ENCODE measurements at regions not wholly inside any gene's neighbourhood (a gene's known extent, or its start where the extent isn't known, plus 50 kb on each side); places are given as distances from the start of the nearest gene placed in this dataset.
"Not testable (repeated sequence)": the region's sequence is repeated elsewhere in the genome, so short reads cannot be mapped to it uniquely, and the experiment has no call there.

DNA sequence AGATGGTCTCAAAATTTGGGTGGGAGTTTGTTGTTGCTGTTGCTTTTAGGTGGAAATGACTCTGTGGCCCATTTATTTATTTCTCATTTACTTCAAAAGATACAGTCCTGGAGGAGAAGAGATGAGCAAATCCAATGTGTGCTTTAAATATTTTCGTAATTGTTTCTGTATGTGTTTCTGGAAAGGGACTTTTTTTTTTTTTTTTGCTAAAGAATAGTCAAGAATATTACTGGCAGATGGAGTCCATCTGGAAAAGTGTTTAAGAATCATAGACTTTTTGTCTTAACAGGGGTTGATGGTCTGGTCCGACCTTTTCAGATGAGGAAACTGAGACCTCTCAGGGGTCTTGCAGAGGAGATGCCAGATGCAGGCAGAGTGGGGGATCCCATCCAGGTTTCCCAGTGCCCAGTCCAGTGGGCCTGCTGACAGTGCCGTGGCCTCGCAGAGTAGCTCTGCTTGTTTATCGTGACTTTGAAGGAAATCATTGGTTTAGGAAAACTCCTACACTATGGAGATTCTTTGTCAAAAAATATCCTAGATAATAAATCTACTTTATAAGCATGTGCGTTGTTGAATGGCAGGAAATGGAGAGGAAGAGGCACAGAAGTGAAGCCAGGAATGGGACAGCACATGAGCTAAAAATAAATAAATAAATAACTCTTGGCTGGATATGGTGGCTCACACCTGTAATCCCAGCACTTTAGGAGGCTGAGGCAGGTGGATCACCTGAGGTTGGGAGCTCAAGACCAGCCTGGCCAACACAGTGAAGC is 164.3 kb upstream of the SVIL start:
- in situ Hi-C loops (cut with MboI; ENCODE audit: low sequenced_read_pairs), result no loop called here

DNA sequence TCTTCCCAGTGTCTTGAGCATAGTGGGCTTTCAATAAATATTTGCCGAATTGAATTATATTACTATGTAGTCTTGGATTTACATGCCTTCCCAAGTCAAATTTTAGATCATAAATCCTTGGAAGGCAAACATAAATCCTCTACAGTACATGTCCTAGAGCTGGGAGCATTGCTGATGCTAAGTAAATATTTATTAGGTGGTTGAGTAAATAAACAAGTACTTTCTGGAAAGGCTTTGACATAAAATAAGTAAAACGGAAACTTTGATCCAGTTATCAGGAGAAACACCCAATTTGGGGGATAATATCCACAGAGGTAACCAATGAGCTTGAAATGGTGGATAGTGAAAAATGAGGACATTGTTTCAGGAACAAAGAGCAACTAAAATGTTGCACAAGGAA is 162.8 kb upstream of the SVIL start:
- in situ Hi-C loops (cut with MboI; ENCODE audit: low sequenced_read_pairs), result no loop called here

DNA sequence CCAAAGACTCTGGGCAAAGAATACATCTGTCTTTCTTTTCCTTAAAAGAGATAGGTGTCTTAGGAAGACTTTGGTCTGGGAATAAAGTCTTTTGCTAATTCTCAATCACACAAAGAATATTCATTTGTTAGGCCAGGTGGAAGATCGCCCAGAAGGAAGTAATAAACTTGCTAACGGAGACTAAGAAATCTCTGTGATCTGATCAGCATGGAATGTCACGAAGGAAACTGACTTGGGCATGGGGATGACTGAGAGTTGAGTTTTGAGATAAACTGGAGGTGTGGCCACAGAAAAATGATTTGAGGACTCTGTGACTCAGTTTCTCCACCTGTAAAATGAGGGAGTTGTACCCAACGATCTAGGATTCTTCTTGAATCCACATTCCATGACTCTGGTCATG is 161.1 kb upstream of the SVIL start:
- in situ Hi-C loops (cut with MboI; ENCODE audit: low sequenced_read_pairs), result no loop called here

DNA sequence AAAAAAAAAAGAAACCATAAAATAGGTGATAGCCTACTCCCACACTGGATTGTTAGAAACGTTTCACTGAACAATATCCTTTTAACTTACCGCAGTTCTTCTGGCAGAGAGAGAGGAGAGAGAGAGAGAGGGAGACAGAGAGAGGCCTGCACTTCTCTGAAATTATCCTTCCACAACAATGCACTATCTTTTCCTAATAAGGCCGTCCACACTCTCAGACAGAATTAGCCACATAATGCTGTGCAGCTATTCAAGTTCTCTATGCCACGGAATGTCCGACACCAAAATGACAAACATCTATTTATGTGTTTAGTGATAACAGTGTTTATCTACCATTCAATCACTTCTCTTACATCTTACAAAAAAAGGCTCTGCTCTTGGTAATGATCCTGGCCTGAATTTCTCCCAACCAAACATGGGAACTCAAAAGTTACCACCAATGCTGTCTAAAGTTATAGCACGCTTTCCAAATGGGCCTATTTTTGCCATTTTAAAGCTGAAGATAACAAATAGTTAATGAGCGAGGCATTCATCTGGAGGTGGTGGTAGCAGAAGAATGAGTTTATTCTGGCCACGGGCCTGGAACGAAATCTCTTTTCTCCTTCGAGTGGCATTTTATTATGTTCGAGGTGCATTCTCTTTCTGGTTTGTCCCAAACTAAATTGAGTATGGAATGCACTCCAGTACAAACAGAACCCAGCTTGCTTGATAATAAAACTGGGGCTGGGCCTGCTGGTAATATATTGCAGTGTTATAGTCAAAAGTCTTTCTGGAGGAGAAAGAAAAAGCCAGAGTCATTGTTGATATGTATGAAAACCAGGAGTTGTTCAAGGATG is 160.2 kb upstream of the SVIL start:
- in situ Hi-C loops (cut with MboI; ENCODE audit: low sequenced_read_pairs), result no loop called here

DNA sequence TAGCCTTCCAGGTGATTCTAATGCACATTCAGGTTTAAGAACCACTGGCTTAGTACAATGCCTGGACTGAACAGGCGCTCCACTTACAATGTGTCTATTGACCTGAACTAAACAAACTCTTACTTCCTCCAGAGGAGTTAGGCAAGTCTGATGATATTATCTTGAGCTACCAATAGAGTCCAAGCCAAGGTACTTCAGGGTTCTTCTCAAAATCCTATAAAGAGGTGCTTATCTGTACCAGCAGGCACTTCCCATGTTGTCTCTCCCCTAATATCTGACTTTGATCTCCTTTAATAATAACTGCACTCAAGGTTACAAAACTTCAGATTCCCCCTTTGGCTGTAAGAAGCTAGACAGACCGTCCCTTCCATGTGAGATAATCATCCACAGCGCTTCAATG is 157.0 kb upstream of the SVIL start:
- in situ Hi-C loops (cut with MboI; ENCODE audit: low sequenced_read_pairs), result no loop called here

DNA sequence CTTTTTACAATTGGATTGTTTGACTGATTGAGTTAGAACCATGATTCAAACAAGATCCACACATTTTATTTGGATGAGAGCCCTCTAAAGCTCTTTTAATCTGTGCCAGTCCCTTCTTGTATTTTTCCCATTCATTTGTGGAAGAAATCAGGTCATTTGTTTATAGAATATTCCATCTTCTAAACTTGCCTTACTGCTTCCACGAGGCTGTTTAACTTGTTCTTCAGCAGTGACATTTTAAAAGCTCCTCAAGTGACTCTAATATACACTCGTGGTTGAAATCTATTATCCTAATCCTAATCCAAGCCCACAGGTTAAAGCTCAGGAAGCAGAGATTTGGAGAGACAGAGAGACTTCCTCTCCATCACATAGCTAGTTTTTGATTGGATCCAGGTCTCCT is 155.4 kb upstream of the SVIL start:
- in situ Hi-C loops (cut with MboI; ENCODE audit: low sequenced_read_pairs), result no loop called here

DNA sequence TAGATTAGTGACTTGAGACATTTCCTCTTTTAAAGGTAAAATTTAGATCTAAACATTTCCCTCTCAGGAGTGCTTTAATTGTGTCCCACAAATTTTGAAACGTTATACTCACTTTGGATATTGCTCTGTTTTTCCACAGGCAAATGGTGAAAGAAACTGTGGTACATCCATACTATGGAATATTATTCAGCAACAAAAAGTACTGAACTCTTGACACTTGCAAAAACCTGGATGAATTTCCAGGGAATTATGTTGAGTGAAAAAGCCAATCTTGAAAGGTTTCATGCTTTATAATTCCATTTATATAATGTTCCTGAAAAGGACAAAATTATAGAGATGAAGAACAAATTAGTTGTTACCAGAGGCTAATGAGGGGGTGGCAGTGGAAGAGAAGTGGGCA is 153.3 kb upstream of the SVIL start:
- in situ Hi-C loops (cut with MboI; ENCODE audit: low sequenced_read_pairs), result no loop called here

DNA sequence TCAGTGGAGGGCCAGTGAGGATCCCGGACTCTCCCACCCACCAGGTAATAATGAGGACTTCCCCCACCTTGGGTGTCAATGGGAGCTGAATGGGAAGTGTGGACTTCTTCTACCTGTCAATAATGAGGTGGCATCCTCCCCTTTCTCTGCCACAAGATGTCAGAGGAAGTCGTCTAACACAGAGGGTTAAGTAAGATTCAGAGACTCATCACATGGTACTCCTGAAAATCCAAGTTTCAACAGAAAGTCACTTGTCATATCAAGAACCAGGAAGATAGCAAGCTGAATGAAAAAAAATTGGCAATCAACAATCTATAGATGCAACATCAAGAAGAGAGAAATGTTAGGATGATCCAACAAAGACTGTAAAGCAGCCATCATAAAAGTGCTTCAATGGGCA is 150.9 kb upstream of the SVIL start:
- in situ Hi-C loops (cut with MboI; ENCODE audit: low sequenced_read_pairs), result no loop called here

DNA sequence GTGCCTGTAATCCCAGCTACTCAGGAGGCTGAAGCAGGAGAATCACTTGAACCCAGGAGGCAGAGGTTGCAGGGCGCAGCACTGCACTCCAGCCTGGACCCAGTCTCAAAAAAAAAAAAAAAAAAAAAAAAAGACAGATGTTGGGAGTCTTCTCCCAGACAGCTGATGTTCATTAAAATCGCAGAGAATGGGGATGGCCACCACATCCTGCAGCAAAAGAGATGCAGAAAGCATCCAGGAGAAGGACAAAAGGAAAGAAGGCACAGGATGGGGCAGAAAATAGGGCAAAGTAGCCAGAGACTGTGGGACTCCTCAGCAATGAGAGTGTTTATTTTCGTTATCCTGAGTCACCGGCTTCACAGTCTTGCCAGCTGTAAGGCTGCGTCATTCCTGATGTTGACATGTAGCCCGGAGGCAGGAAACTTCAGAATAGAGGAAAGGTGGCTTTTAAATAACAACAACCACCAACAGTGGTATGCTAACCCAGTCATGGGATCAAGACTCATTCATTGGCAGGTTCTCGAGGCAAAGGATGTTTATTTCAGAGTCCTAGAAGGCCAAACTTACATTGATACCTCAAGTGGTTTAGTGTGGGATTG is 149.5 kb upstream of the SVIL start:
- in situ Hi-C loops (cut with MboI; ENCODE audit: low sequenced_read_pairs), result no loop called here

DNA sequence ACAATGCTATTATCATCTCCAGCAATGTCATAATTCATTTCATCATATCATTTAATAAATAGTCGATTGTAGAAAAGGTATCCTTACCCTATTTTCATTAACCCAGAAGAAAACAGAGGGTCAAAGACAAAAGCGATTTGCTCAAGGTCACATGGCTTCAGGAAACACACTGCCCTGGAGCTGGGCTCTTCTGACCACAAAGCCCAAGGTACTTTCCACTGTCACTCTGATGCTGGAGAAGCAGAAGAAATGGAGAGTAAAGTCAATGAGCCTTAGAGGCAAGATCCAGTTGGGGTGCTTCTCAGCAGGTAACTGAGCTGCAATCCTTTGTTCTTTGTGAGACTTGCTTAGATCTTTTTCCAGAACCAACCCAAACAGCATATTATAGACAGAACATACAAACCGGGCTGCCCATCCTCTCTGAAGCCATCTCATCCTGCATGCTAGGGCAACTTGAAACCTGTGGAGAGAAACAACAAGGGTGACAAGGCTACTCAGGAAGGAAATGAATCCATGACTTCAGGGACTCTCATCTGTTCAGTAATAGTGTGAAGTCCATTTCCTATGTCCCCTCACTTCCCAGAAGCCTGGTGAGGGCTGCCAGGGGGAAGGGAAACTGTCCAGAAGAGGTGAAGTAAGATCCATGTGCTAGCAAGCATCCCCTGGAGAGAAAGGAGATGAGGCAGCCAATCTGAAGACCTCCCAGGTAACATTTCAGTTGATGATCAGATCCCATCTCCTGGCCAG is 148.6 kb upstream of the SVIL start:
- in situ Hi-C loops (cut with MboI; ENCODE audit: low sequenced_read_pairs), result no loop called here

DNA sequence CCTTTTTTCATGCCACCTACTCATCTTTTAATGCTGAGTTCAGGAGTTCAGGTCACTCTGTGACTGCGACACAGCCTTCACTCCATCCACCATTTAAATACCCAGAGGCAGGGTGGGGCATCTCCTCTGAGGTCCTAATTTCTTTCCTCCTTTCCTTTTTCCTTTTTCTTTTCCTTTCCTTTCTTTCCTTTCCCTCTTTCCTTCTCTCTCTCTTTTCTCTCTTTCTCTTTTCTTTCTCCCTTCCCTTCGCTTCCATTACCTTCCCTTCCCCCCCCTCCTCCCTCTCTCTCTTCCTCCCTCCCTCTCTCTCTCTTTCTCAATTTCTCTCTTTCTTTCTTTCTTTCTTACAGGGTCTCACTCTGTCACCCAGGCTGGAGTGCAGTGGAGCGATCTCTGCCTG is 145.9 kb upstream of the SVIL start:
- in situ Hi-C loops (cut with MboI; ENCODE audit: low sequenced_read_pairs), result no loop called here

DNA sequence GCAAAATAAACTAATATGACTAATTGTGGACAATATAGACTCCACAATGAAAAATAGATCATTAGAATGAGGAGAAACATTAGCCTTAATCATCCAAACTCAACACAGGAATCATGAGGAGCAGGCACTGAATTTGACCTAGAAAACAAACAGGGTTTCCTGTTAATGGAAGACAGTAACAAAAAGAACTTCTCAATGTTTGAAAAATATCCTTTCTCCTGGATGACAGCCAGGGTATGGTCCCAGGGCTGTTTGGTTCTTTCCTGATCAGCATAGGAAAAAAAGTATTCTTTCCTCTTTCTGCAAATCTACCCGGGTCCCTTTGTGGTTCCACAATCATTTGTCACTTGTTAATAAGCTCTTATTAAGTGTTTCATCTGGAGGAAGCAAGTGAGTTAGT is 145.3 kb upstream of the SVIL start:
- in situ Hi-C loops (cut with MboI; ENCODE audit: low sequenced_read_pairs), result no loop called here

DNA sequence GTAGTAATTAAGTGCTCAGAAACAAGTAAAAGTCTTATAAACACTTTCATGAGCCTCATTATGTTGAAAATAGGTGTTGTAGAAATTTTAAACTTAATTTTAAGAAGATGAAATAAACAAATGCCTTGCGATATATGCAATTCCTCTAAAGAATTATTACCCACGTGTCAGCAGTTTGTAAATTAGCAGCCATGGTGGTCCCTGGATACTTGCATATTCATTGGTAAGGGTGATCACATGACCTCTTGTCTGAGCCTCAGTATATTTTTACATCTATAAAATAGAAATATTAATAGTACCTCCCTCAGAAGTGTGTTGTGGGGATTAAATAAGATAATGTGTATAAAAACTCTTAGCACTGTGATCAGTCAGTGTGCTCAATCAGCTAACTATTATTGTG is 141.5 kb upstream of the SVIL start:
- in situ Hi-C loops (cut with MboI; ENCODE audit: low sequenced_read_pairs), result no loop called here

DNA sequence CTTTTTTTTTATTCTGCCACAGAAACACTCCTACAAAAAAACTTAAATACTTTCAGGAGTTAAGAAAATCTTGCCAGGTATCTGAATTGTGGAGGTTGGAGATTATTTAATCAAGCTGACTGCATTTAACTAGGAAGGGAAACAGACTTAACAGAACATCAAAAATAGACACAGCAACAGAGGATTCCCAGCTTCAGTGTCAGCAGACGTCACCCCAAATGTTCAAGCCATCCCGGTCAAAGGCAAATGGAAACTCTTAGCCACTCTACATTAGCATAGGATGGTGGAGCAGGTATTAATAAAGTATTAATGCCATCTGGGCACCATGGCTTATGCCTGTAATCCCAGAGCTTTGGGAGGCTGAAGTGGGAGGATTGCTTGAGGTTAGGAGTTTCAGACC is 139.7 kb upstream of the SVIL start:
- in situ Hi-C loops (cut with MboI; ENCODE audit: low sequenced_read_pairs), result no loop called here

DNA sequence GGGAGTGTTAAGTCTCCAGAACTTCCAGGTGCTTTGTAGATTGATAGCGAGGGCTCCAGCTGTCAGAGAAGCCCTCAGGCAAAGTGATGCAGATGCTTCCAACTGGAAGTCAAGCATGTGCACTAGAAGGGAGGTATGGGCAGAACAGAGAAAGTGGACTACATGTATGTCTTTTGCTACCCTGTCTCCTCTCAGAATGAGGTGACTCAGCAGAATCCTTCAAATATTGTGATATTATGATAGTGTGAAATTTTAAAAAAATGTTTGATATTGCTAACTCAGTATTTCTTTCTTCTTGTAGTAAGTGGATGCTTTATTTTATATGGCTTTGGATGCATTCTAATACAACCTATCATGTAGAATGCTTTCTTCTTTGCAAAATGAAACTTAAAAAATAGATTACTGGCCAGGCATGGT is 138.9 kb upstream of the SVIL start:
- in situ Hi-C loops (cut with MboI; ENCODE audit: low sequenced_read_pairs), result no loop called here

DNA sequence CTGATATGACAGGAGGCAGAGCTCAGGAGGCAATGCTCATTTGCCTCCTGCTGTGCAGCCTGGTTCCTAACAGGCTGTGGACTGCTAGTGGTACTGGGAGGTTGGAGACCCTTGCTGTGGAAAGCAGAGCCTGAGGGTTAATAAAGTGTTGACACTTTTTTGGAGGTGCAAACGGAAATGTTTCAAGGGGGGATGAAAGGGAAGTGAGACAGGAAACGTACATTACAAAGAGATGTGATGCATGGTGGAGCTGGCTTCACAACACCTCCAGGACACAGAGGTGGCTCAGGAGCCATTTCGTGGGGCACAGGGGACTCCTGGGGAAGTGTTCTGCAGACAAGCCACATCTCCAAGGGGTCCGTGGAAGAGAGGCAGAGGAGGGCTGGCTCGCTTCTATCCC is 137.6 kb upstream of the SVIL start:
- in situ Hi-C loops (cut with MboI; ENCODE audit: low sequenced_read_pairs), result no loop called here

DNA sequence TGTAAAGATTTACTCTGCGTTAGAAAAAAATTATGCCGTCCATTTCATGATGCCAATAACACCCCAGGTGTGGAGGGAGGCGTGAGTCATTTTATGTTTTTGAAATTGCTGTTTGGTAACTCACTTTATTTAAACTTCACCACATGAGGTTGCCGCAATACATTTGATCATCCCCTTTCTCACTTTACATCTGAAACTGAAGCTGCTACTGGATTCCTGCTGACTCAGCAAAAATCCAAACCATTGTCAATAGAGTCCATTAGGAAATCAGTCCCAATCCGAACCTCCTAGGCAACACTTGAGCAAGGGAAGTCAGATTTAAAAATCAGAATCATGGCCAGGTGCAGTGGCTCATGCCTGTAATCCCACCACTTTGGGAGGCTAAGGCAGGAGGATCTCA is 136.6 kb upstream of the SVIL start:
- in situ Hi-C loops (cut with MboI; ENCODE audit: low sequenced_read_pairs), result no loop called here

DNA sequence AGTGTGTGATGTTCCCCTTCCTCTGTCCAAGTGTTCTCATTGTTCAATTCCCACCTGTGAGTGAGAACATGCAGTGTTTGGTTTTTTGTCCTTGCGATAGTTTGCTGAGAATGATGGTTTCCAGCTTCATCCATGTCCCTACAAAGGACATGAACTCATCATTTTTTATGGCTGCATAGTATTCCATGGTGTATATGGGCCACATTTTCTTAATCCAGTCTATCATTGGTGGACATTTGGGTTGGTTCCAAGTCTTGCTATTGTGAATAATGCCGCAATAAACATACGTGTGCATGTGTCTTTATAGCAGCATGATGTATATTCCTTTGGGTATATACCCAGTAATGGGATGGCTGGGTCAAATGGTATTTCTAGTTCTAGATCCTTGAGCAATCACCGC is 134.5 kb upstream of the SVIL start:
- in situ Hi-C loops (cut with MboI; ENCODE audit: low sequenced_read_pairs), result not testable (repeated sequence)

DNA sequence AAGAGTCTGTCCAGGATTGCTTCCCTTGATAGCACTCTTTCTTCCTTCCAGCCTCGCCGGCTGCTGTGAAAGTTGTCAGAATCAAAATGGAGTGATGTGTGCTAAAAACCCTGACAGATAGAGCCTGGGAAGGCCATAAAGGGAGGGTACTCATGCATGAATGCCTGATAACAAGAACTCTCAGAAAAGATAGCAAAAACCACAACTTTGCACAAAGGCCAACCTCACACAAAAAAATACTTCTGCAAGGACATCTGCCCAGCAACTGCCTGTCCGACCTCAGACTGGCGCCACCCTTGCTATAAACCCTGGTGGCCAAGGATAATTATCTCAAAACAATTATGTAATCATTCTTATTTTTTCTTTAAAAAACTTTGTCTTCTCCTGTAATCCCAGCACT is 133.2 kb upstream of the SVIL start:
- in situ Hi-C loops (cut with MboI; ENCODE audit: low sequenced_read_pairs), result no loop called here

DNA sequence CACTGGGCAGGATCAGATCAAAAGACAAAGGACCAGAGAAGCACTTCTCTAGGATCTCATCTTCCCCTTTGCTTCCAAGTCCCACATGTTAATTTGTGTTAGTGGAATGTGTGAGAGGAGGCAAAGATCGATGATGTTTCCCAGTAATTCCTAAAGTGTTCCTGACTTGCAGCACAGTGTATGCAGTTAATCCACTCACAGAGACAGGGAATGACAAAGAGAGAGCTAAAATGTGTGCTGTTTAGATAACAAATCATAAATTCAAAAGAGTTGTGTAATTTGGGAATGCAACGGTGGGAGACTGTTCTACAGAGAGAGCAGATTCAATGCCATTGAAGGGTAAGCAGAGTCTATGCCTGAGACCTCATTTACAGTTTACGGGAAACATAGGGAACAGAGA is 132.0 kb upstream of the SVIL start:
- in situ Hi-C loops (cut with MboI; ENCODE audit: low sequenced_read_pairs), result no loop called here

DNA sequence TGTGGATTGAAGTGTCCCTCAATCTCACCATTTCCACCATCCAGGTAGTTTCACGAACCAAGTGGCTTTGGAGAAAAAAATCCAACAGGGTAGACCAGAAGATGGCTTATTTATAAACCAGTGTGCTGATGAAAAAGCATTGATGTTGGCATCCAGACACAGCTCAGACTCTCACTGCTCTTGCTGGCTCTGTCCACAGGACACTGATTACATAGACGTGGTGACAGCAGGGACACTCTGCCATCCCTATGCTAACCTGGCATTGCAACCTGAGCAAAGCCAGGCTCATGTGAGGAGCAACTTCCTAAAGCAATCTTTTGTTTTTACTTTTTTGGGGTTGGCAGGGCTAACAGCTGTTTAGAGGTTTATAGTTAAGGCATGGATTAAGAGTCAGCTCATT is 130.6 kb upstream of the SVIL start:
- in situ Hi-C loops (cut with MboI; ENCODE audit: low sequenced_read_pairs), result no loop called here

Measured in HL-60/S4 treated with phorbol 12-myristate 13-acetate at 8.2 ng/mL for 4 days and 3 days (cell line).